ENCODE measurements at regions not wholly inside any gene's neighbourhood (a gene's known extent, or its start where the extent isn't known, plus 50 kb on each side); places are given as distances from the start of the nearest gene placed in this dataset.

- no peak for TF ChIP-seq POLR2A (IDR thresholded peaks at IDR 0.05)
- no peak for TF ChIP-seq CTCF (IDR thresholded peaks at IDR 0.05)
Observed at GRCh38 chr3:72547183-72547582, 301.1 kb downstream of the SHQ1 start.
